Activated T-helper 1 cell treated with anti-CD3 and anti-CD28 coated beads, Interleukin-12 subunit alpha, Interleukin-12 subunit beta, Interleukin-2, Interleukin-4 antibody, amounts not matched to agents 30 ng/mL and 10 ng/mL and 1 ng/mL, durations not matched to agents 14 hours and 24 hours and 36 hours (primary cell): ENCODE measurements at regions not wholly inside any gene's neighbourhood (a gene's known extent, or its start where the extent isn't known, plus 50 kb on each side); places are given as distances from the start of the nearest gene placed in this dataset.
"Not testable (repeated sequence)": the region's sequence is repeated elsewhere in the genome, so short reads cannot be mapped to it uniquely, and the experiment has no call there.

Source experiments
- DNase-seq: peaks from one replicate; pipeline ENCODE4 v3.0.0; 2021; ENCODE audit warnings: low spot score
- H3K27ac Mint-ChIP-seq: one replicate; pipeline ENCODE4 v1.8.0; 2021; ENCODE audit warnings: mild to moderate bottlenecking, mixed read lengths
- H3K27me3 Mint-ChIP-seq: one replicate; pipeline ENCODE4 v1.8.0; 2022; ENCODE audit warnings: mild to moderate bottlenecking, moderate library complexity, mixed read lengths; ENCODE audit not compliant: insufficient read depth
- H3K36me3 Mint-ChIP-seq: one replicate; pipeline ENCODE4 v1.8.0; 2021; ENCODE audit warnings: low read depth, mixed read lengths
- H3K4me1 Mint-ChIP-seq: one replicate; pipeline ENCODE4 v1.8.0; 2021; ENCODE audit warnings: low read depth, mixed read lengths
- H3K4me3 Mint-ChIP-seq: one replicate; pipeline ENCODE4 v1.8.0; 2021; ENCODE audit warnings: mild to moderate bottlenecking, moderate library complexity, mixed read lengths
- H3K9me3 Mint-ChIP-seq: one replicate; pipeline ENCODE4 v1.8.0; 2021; ENCODE audit warnings: mixed read lengths
- intact Hi-C: fragments of 100-400 bp; cut with micrococcal nuclease; formaldehyde crosslinking; loops from one replicate; pipeline ENCODE4 v1.15.1; 2024

DNA sequence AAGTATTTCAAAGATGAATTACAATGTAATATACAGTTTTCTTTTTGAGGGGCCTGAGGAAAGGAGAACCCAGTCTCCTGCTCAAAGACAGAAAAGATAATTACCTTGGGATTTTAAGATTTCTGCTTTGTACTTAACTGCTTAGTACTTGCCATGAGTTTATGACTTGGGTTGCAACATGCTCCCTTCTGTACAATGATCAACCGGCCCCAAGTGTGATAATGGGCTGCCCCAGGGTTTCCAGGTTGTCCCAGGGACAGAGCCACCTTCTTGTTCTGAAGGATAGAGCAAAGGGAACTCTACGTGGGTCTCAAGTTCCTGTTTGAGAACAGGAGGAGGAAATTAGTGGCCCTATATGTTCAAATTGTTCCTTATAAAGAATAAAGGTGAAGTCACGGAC is 104.8 kb downstream of the ABHD5 start:
- no peaks in the 10 kb centered on the region for H3K9me3 Mint-ChIP-seq
- H3K27me3 Mint-ChIP-seq = peaks cover 2% of the 10 kb centered on the region
- intact Hi-C loops = no loop called here
- no peaks in the 10 kb centered on the region for H3K4me1 Mint-ChIP-seq
- DNase-seq = no peak
- no peak overlapping the region for H3K27ac Mint-ChIP-seq
- H3K36me3 Mint-ChIP-seq = no peaks in the 10 kb centered on the region
- no peak overlapping the region for H3K4me3 Mint-ChIP-seq

DNA sequence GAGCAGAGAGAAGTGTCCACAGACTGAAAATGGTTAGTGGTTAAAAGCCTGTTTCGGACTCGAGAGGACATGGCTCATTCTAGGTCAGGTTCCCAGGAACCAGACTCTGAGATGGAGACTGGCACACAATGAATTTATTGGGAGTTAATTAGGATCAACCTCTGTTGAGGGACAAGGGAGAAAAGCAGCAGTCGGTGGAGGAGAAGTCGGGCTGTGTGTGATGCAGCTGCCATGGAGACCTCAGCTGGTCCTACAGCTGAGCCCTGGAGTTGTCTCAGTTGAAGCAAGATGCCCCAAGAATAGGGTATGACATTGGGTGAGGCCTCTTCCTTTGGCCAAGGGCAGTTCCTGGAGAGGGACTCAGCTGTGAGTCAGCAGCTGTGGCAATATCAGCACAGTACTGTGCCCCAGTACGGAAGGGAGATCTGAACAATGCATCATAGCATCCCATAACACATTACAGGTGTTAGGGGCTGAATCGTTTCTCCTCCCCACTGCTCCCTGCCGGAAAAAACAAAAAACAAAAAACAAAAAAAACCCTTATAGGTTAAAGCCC is 105.4 kb downstream of the ABHD5 start:
- Mint-ChIP-seq H3K27me3 (peaks cover 2% of the 10 kb centered on the region), H3K36me3 (no peaks in the 10 kb centered on the region), H3K4me1 (no peaks in the 10 kb centered on the region), H3K27ac (no peak overlapping the region), H3K4me3 (no peak overlapping the region), H3K9me3 (no peaks in the 10 kb centered on the region)
- intact Hi-C loops = no loop called here
- DNase-seq = no peak

DNA sequence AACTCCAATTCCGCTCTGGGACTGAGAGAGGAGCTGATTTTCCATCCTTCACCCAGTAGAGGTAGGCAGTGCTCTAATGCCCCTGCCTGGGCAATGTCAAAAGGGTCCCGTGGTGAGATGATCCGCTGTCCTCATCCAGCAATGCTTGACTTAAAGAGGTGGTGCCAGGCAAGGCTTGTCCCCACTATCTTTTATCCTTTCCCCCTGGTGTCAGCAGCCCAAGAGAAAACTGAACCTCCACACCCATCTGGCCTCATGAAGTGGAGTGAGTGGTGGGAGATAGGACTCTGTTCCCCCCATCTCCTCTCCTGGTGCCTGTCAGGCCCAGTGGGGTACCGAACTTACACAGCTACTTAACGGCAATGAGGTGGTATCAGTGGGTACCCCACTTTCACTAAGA is 107.1 kb downstream of the ABHD5 start:
- H3K4me3 Mint-ChIP-seq = no peak overlapping the region
- intact Hi-C loops = no loop called here
- no peak overlapping the region for H3K27ac Mint-ChIP-seq
- H3K4me1 Mint-ChIP-seq = no peaks in the 10 kb centered on the region
- no peaks in the 10 kb centered on the region for H3K9me3 Mint-ChIP-seq
- H3K27me3 Mint-ChIP-seq = peaks cover 2% of the 10 kb centered on the region
- H3K36me3 Mint-ChIP-seq = no peaks in the 10 kb centered on the region
- no peak for DNase-seq

DNA sequence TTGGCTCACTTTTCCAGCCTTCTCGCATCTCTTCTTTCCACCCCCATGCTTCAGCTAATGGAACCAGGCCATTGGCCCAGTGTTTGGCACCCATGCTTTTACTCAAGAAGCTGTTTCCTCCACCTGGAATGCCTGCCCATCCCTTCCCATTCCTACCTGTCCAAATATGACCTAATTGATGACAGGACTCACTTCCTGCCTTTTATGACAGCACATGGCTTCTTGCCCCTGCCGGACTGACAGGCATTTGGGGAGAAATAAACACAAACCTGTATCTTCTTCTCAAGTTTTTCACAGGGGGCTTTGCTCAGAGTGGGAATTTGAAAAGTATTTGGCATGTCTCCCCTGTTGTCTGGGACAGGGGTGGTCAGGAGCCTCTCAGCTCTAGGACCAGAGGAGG is 120.1 kb downstream of the ABHD5 start:
- intact Hi-C loops = no loop called here
- no peak for DNase-seq
- Mint-ChIP-seq H3K4me3 (no peak overlapping the region), H3K27me3 (peaks cover 3% of the 10 kb centered on the region), H3K36me3 (no peaks in the 10 kb centered on the region), H3K4me1 (no peaks in the 10 kb centered on the region), H3K9me3 (no peaks in the 10 kb centered on the region), H3K27ac (no peak overlapping the region)

DNA sequence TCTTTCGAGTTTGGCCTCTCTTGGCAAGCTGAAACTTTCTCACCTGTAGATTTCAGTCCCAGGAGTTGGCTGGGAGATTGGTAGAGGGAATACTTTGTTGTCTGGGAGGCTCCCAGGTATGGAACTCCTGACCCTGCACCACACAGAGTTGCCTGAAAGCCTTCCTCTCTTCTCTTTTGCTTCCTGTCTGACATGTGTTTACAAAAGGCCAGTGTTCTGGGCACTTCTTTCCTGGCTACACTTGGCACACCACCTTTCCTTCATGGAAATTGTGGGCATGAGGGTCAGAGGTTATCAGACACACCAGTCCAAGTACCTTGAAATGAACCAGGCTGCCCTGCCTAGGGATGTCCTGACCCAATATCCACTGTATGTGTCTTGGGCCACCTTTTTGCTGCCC is 123.7 kb downstream of the ABHD5 start:
- H3K4me3 Mint-ChIP-seq = no peak overlapping the region
- no peaks in the 10 kb centered on the region for H3K36me3 Mint-ChIP-seq
- no peak overlapping the region for H3K27ac Mint-ChIP-seq
- no peaks in the 10 kb centered on the region for H3K9me3 Mint-ChIP-seq
- peaks cover 5% of the 10 kb centered on the region for H3K27me3 Mint-ChIP-seq
- intact Hi-C loops = no loop called here
- DNase-seq = no peak
- H3K4me1 Mint-ChIP-seq = no peaks in the 10 kb centered on the region

DNA sequence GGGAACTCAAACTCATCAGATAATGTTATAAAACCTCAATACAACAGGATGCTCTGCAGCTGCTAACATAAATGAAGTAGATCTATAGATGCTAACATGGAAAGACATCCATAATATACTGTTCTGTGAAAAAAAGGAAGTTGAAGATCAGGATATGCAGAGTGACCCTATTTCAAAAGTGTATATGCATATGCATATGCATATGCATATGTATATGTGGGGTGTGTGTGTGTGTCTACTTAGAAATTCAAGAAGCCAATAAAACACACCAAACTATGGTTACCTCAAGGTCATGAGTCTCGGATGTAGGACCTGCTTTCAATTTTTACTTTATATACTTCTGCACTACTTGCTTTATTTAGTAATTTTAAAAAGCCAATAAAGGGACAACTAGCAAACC is 125.6 kb downstream of the ABHD5 start:
- Mint-ChIP-seq H3K9me3 (no peaks in the 10 kb centered on the region), H3K4me3 (no peak overlapping the region), H3K4me1 (no peaks in the 10 kb centered on the region), H3K36me3 (no peaks in the 10 kb centered on the region), H3K27ac (no peak overlapping the region), H3K27me3 (peaks cover 5% of the 10 kb centered on the region)
- DNase-seq = no peak
- intact Hi-C loops = no loop called here

DNA sequence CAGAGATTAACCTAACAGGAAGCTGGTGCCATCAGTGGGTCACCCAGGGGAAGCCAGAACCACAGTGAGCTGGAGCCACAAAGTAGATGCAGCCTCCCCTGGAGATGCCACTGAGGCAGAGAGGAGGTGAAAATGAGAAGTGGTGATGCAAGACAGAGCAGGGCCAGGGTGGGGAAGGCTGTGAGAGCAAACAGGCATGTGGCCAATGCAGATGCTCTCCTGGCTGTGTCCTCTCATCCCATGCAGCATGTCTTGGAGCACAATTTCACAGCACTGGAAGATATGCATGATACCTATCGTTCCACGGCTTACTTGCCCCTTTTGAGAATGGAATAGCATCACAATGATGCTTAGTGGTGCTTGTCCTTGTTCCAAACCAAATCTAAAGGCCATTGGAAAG is 126.3 kb downstream of the ABHD5 start:
- no peak overlapping the region for H3K4me3 Mint-ChIP-seq
- no peaks in the 10 kb centered on the region for H3K36me3 Mint-ChIP-seq
- H3K9me3 Mint-ChIP-seq = no peaks in the 10 kb centered on the region
- H3K27me3 Mint-ChIP-seq = peaks cover 5% of the 10 kb centered on the region
- DNase-seq = no peak
- no peak overlapping the region for H3K27ac Mint-ChIP-seq
- no peaks in the 10 kb centered on the region for H3K4me1 Mint-ChIP-seq
- intact Hi-C loops = no loop called here

DNA sequence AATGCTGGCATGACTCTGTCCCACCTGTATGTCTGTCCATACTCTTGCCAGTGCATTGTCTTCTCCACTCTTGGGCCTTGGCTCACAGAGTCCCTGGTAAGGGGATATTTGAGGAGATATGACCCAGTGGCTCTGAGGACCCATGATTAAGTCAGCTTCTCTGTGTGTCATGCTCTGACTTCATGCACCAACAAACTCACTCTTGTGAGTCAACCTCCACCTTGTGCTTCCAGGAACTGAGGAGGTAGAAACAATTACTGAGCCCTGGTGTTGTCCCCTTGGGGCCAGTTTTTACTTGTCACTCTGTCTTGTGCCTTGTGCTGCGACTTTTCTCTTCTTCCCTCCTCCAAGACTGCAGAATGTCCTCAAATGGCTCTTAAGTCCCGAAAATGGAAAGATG is 127.1 kb downstream of the ABHD5 start:
- H3K27ac Mint-ChIP-seq = no peak overlapping the region
- no peak for DNase-seq

DNA sequence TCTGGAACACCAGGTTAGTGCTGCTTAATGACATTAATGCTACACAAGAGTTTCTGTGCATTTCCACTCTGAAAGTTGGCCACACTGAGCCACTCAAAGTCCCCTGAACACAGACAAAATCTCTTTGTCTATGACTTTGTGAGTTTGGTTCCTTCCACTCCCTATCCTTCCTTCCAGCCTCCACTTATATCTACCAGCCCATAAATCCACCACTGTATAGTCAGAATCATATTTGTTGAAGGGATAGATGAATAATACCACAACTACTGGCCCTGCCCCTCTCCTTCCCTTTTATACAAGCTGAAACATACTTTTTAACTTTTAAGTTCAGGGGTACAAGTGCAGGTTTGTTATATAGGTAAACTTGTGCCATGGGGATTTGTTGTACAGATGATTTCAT is 127.5 kb downstream of the ABHD5 start:
- H3K4me3 Mint-ChIP-seq = no peak overlapping the region
- peaks cover 2% of the 10 kb centered on the region for H3K27me3 Mint-ChIP-seq
- H3K27ac Mint-ChIP-seq = no peak overlapping the region
- H3K4me1 Mint-ChIP-seq = no peaks in the 10 kb centered on the region
- H3K9me3 Mint-ChIP-seq = no peaks in the 10 kb centered on the region
- no peaks in the 10 kb centered on the region for H3K36me3 Mint-ChIP-seq
- intact Hi-C loops = no loop called here
- no peak for DNase-seq

More for the DNA sequence above, 127.1 kb downstream of the ABHD5 start:
- Mint-ChIP-seq H3K36me3 (no peaks in the 10 kb centered on the region), H3K9me3 (no peaks in the 10 kb centered on the region), H3K4me1 (no peaks in the 10 kb centered on the region), H3K4me3 (no peak overlapping the region), H3K27me3 (peaks cover 5% of the 10 kb centered on the region)
- intact Hi-C loops = no loop called here

DNA sequence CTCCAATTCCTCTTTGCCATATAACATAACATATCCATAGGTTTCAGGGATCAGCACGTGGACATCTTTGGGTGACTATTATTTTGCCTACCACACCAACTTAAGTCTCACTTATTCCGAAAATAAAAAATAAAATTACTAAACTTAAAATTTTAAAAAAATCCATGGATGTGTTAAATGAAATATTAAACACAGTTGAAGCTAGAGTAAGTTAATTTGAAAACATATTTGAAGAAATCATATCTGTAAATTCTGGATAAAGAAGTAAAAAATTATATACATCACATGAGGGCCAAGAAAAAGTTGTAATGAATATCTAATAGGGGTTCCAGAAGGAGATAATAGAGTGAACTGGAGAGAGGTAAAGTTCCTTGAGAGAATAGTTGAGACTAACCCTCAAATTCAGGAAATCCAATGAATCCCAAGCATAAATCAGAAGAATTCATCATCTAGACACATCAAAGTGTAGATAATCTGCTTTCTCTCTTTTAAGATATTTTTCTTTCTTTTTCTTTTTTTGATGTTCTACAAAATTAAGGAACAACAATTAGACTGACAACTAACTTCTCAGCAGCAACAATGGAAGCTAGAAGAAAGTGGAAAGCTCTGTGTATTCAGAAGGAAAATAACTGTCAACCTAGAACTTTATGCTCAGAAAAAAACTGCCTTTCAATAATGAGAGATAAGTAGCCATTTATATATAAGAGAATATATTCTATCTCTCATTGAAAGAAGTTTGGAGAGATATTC is 147.4 kb downstream of the ABHD5 start:
- no peaks in the 10 kb centered on the region for H3K36me3 Mint-ChIP-seq
- no peak overlapping the region for H3K27ac Mint-ChIP-seq
- no peak overlapping the region for H3K4me3 Mint-ChIP-seq
- peaks cover 2% of the 10 kb centered on the region for H3K27me3 Mint-ChIP-seq
- DNase-seq = no peak
- H3K9me3 Mint-ChIP-seq = peaks cover 4% of the 10 kb centered on the region
- intact Hi-C loops = no loop called here
- H3K4me1 Mint-ChIP-seq = no peaks in the 10 kb centered on the region

DNA sequence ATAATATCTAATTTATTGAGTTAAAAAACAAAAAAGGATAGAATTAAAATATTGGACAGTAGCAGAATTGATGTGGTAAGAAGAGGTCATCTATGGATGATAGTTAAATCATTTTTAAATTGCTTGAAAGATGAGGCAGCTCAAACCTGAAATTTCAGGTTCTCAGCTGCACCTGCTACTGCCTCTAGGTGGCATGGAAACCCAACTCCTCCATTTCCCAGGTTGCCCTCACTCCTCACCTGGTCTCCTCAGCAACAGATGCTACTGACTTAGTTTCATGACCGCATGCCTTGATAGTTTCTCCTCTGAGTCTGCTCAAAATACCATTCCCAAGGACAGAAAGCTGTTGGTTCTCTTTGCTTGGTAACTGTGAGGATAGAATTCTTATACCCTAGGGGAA is 148.1 kb downstream of the ABHD5 start:
- Mint-ChIP-seq H3K4me3 (no peak overlapping the region), H3K36me3 (no peaks in the 10 kb centered on the region), H3K9me3 (peaks cover 4% of the 10 kb centered on the region), H3K27ac (no peak overlapping the region), H3K4me1 (no peaks in the 10 kb centered on the region), H3K27me3 (no peaks in the 10 kb centered on the region)
- no peak for DNase-seq
- intact Hi-C loops = no loop called here

DNA sequence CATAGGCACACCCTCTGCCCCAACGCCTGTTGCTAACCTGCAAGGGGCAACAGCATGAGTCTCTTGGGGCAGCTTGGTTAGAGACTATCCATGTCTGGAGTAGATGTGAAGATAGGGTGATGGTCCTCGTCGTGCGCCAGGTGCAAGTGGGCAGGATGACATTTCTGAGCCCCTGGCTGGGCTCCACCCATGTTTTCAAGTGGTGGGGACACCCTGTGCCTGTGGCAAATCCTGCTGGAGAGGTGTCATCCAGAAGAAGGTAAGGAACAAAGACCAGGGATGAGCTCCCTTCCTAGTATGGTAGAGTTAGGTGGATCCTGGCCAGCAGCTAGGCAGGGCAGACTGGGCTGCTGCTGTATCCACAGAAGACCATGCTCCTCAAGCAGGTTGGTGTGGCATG is 152.6 kb downstream of the ABHD5 start:
- peaks cover 1% of the 10 kb centered on the region for H3K27me3 Mint-ChIP-seq
- peaks cover 13% of the 10 kb centered on the region for H3K9me3 Mint-ChIP-seq
- no peak overlapping the region for H3K27ac Mint-ChIP-seq
- no peak for DNase-seq
- intact Hi-C loops = no loop called here
- H3K4me3 Mint-ChIP-seq = no peak overlapping the region
- no peaks in the 10 kb centered on the region for H3K4me1 Mint-ChIP-seq
- no peaks in the 10 kb centered on the region for H3K36me3 Mint-ChIP-seq

DNA sequence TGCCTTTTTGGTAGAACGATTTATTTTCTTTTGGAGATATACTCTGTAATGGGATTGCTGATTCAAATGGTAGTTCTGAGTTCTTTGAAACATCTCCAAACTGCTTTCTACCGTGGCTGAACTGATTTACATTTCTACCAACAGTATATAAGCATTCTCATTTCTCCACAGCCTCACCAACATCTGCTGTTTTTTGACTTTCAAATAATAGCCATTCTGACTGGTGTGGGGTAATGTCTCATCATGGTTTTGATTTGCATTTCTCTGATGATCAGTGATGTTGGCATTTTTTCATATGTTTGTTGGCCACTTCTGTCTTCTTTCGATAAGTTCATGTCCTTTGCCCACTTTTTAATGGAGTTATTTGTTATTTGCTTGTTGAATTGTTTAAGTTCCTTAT is 154.0 kb downstream of the ABHD5 start:
- H3K27me3 Mint-ChIP-seq = peaks cover 2% of the 10 kb centered on the region
- no peaks in the 10 kb centered on the region for H3K4me1 Mint-ChIP-seq
- H3K9me3 Mint-ChIP-seq = peaks cover 13% of the 10 kb centered on the region
- no peak overlapping the region for H3K27ac Mint-ChIP-seq
- intact Hi-C loops = no loop called here
- no peak overlapping the region for H3K4me3 Mint-ChIP-seq
- H3K36me3 Mint-ChIP-seq = no peaks in the 10 kb centered on the region
- no peak for DNase-seq

DNA sequence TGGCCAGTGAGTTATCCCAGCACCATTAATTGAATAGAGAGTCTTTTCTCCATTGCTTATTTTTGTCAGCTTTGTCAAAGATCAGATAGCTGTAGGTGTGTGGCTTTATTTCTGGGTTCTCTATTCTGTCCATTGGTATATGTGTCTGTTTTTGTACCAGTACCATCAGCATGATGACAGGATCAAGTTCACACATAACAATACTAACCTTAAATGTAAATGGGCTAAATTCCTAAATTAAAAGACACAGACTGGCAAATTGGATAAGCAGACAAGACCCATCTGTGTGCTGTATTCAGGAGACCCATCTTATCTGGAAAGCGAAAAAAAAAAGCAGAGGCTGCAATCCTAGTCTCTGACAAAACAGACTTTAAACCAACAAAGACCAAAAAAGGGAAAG is 154.8 kb downstream of the ABHD5 start:
- H3K27me3 Mint-ChIP-seq, DNase-seq, intact Hi-C loops, H3K27ac Mint-ChIP-seq, H3K4me1 Mint-ChIP-seq, H3K36me3 Mint-ChIP-seq, H3K4me3 Mint-ChIP-seq: not testable (repeated sequence)
- peaks cover 13% of the 10 kb centered on the region for H3K9me3 Mint-ChIP-seq
